ENCODE measurements at regions not wholly inside any gene's neighbourhood (a gene's known extent, or its start where the extent isn't known, plus 50 kb on each side); places are given as distances from the start of the nearest gene placed in this dataset.
"Not testable (repeated sequence)": the region's sequence is repeated elsewhere in the genome, so short reads cannot be mapped to it uniquely, and the experiment has no call there.

GRCh38 chr1:70828177-70828576 is 219.4 kb downstream of the PTGER3 start:
- Histone ChIP-seq H3K4me3 (no peak overlapping the region), H3K27me3 (no peaks in the 10 kb centered on the region), H3K36me3 (no peaks in the 10 kb centered on the region), H3K4me1 (no peaks in the 10 kb centered on the region), H3K9me3 (peaks cover 0 to 8% of the 10 kb centered on the region in 2 donors), H3K27ac (no peak overlapping the region)
- intact Hi-C loops (cut with DNase I): no loop called here
- no peak for TF ChIP-seq CTCF (IDR thresholded peaks at IDR 0.05)
- DNase-seq (ENCODE audit: low spot score in 2 of 2): no peak

DNA sequence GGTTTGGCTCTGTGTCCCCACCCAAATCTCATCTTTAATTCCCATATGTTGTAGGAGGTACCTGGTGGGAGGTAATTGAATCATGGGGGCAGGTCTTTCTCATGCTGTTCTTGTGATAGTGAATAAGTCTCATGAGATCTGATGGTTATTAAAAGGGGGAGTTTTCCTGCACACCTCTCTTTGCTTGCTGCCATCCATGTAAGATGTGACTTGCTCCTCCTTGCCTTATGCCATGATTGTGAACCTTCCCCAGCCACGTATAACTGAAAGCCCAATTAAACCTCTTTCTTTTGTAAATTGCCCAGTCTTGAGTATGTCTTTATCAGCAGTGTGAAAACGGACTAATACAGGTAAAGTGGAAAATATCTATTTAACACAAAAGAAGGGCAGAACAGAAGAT is 213.3 kb downstream of the PTGER3 start:
- H3K36me3 ChIP-seq; H3K27ac ChIP-seq; H3K4me3 ChIP-seq; H3K27me3 ChIP-seq; H3K4me1 ChIP-seq; intact Hi-C loops (cut with DNase I); H3K9me3 ChIP-seq; DNase-seq (ENCODE audit: low spot score in 2 of 2): not testable (repeated sequence)

DNA sequence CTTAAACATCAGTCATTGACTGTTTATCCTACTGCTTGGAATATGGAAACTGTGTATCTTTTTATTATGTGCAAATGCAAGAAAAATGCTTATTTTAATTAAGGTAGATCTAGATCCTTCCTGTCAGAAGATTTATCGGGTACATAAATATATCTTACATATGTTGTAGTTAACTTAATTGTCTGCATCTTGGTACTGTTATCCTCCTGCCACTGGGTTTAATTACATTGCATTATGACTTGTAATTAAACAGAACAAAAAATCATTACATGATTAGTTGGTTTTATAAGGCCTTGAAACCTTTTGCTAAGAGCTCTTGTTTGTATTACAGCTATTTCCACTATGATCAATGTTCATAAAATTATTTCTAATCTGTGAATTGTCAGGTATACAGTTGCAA is 211.2 kb downstream of the PTGER3 start:
- Histone ChIP-seq H3K4me3 (no peak overlapping the region), H3K27me3 (no peaks in the 10 kb centered on the region), H3K36me3 (no peaks in the 10 kb centered on the region), H3K27ac (no peak overlapping the region), H3K4me1 (no peaks in the 10 kb centered on the region), H3K9me3 (peaks cover 0 to 8% of the 10 kb centered on the region in 2 donors)
- no peak for DNase-seq (ENCODE audit: low spot score in 2 of 2)
- intact Hi-C loops (cut with DNase I): no loop called here
- no peak for TF ChIP-seq CTCF (IDR thresholded peaks at IDR 0.05)

- Histone ChIP-seq H3K36me3 (no peaks in the 10 kb centered on the region), H3K4me1 (no peaks in the 10 kb centered on the region), H3K27ac (peak overlapping the region; percentile 6 to 22), H3K4me3 (no peak overlapping the region), H3K27me3 (no peaks in the 10 kb centered on the region), H3K9me3 (no peaks in the 10 kb centered on the region)
- intact Hi-C loops (cut with DNase I): no loop called here
- TF ChIP-seq CTCF (IDR thresholded peaks at IDR 0.05): no peak
- DNase-seq (ENCODE audit: low spot score in 2 of 2): no peak
Measured at GRCh38 chr1:70840260-70840953, 207.2 kb downstream of the PTGER3 start.

DNA sequence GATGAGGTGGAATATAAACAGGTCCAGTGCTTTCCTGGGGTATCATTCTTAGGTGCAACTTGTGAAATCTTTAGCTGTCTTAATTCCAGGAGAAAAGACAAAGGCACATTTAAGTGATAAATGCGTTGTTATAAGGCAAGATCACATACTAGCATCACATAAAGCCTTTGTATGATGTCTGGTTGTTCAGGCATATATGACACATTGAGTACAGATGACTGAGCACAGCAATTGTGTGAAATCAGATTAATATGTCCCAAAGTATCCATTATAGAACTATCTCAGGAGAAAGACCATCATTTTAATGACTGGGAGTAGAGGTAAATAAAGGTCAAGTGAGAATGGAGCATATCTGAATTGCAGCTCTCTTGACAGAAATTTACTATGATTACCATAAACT is 205.1 kb downstream of the PTGER3 start:
- no peak overlapping the region for H3K4me3 ChIP-seq
- no peaks in the 10 kb centered on the region for H3K9me3 ChIP-seq
- H3K4me1 ChIP-seq: no peaks in the 10 kb centered on the region
- intact Hi-C loops (cut with DNase I): no loop called here
- H3K27me3 ChIP-seq: no peaks in the 10 kb centered on the region
- H3K27ac ChIP-seq: no peak overlapping the region
- TF ChIP-seq CTCF (IDR thresholded peaks at IDR 0.05): no peak
- no peaks in the 10 kb centered on the region for H3K36me3 ChIP-seq
- DNase-seq (ENCODE audit: low spot score in 2 of 2): no peak

DNA sequence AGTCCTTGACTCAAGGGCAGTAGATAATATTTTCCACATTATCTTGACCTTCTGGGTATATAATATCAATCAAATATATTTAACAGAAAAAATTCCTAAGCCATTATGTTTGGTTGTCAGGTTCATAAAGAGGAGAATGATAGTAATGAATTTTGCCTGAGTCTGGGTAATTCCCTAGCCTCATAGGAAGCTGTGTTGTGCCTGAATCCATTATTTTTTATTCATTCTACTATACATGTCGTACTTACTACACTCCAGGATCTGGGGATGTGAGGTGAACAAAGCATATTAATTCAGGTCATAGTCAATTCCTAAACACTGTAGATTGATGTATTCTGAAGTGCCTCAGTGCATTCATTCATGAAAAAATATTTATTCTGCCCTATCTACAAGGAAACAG is 204.2 kb downstream of the PTGER3 start:
- intact Hi-C loops (cut with DNase I): no loop called here
- Histone ChIP-seq H3K4me1 (no peaks in the 10 kb centered on the region), H3K9me3 (no peaks in the 10 kb centered on the region), H3K27me3 (no peaks in the 10 kb centered on the region), H3K4me3 (no peak overlapping the region), H3K27ac (no peak overlapping the region), H3K36me3 (no peaks in the 10 kb centered on the region)
- no peak for DNase-seq (ENCODE audit: low spot score in 2 of 2)
- no peak for TF ChIP-seq CTCF (IDR thresholded peaks at IDR 0.05)
